ENCODE measurements at regions not wholly inside any gene's neighbourhood (a gene's known extent, or its start where the extent isn't known, plus 50 kb on each side); places are given as distances from the start of the nearest gene placed in this dataset.

DNA sequence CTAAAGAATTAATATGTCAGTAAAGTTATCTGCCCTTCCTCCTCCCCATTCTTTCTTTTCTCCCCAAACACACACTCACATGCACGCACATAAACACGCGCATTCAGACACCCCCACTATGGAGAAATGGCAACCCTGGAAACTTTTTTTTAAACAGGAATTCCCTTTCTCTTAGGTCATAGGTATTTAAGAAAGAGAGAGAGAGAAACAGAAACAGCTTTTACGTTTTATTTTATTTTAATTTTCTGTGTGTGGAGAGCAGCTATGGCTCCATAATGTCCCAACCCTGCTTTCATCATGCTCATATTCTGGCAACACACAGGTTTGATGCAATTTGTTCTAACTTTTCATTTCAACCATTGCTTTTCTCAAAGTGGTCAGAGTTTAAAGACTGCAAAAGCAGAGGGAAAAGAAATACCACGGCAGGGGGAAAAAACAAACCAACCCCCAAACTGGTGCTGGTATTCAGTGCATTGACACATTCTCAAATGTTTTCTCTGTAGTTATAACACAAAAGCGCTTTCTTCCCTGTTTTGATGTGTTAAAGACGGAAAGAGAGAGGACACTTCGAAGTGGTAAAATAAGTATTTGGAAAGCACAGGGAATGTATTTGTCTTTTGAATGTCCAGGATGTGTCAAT is 126.0 kb upstream of the TMEM161B start:
- Histone ChIP-seq H3K27ac (ENCODE audit: low read depth, low read length) (no peak overlapping the region), H3K4me3 (ENCODE audit: low read depth in 1 of 2, low read length in 2 of 2) (no peak overlapping the region), H3K4me1 (ENCODE audit: insufficient read depth, low read length) (peaks cover 8% of the 10 kb centered on the region), H3K27me3 (ENCODE audit: control insufficient read depth in 1 of 2, insufficient read depth in 2 of 2, low read length in 2 of 2) (no peaks in the 10 kb centered on the region), H3K9me3 (ENCODE audit: low read length) (no peaks in the 10 kb centered on the region), H3K9ac (ENCODE audit: low read length) (no peak overlapping the region), H3K36me3 (ENCODE audit: insufficient read depth, low read length) (no peaks in the 10 kb centered on the region)

DNA sequence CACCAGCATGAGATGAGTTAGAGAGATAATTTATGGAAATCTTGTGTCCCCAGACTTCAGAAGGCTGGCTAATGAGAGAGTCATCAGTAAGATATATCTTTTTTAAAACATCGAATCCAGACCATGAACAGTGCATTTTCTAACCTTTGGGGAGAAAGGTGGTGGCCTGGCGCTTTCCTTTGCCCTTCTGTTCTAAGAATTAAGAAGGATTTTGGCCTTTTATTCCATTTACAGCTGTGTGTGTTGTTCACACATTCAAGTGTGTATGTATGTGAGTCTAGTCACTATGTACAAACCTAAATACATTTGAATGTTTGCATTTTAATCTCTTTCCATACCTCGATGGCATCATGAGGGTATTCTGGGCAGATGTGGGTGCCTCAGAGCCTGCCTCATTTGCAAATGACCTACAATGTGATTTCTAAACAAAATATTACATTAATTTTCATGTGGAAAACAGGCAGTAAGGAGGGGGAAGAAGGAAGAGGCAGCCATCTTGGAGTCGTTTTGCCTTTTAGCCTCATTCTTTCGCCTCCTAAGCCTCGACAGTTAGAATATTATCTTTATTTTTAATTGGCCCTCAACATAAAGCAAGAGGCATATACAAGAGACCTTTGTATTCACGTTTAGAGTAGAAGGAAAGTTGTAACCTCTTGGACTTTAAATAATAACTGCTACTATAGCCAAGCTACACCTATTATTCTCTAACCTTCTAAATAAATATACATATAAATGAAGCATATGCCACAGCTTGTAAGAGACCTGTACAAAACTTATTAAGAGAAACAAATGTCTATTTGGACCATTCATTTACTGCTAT is 125.3 kb upstream of the TMEM161B start:
- Histone ChIP-seq H3K4me3 (ENCODE audit: low read depth in 1 of 2, low read length in 2 of 2) (no peak overlapping the region), H3K9ac (ENCODE audit: low read length) (no peak overlapping the region), H3K27ac (ENCODE audit: low read depth, low read length) (no peak overlapping the region)

DNA sequence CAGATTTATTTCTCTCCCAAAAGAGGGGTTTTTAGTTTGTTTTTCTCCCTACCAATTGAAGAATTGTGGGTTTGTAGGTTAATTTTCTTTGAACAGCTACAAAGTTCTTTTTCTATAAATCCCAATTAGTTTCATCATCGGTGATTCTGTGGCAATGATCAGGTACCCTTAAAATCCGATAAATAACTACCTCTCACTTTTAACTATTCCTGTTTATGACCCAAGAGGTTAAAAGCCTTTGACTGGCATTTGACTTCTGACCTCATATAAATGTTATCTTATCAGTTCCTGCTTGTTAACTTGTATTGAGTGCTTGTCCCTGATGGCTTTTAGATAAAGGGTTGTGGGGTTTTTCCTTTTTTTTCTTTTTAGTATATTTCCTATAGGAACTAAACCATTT is 124.4 kb upstream of the TMEM161B start:
- Histone ChIP-seq H3K4me3 (ENCODE audit: low read depth in 1 of 2, low read length in 2 of 2) (no peak overlapping the region), H3K9ac (ENCODE audit: low read length) (no peak overlapping the region), H3K9me3 (ENCODE audit: low read length) (no peaks in the 10 kb centered on the region), H3K27ac (ENCODE audit: low read depth, low read length) (no peak overlapping the region), H3K4me1 (ENCODE audit: insufficient read depth, low read length) (peaks cover 8% of the 10 kb centered on the region), H3K27me3 (ENCODE audit: control insufficient read depth in 1 of 2, insufficient read depth in 2 of 2, low read length in 2 of 2) (no peaks in the 10 kb centered on the region), H3K36me3 (ENCODE audit: insufficient read depth, low read length) (no peaks in the 10 kb centered on the region)

More for the DNA sequence above, 125.3 kb upstream of the TMEM161B start:
- Histone ChIP-seq H3K27me3 (ENCODE audit: control insufficient read depth in 1 of 2, insufficient read depth in 2 of 2, low read length in 2 of 2) (no peaks in the 10 kb centered on the region), H3K4me1 (ENCODE audit: insufficient read depth, low read length) (peaks cover 8% of the 10 kb centered on the region), H3K36me3 (ENCODE audit: insufficient read depth, low read length) (no peaks in the 10 kb centered on the region), H3K9me3 (ENCODE audit: low read length) (no peaks in the 10 kb centered on the region)

DNA sequence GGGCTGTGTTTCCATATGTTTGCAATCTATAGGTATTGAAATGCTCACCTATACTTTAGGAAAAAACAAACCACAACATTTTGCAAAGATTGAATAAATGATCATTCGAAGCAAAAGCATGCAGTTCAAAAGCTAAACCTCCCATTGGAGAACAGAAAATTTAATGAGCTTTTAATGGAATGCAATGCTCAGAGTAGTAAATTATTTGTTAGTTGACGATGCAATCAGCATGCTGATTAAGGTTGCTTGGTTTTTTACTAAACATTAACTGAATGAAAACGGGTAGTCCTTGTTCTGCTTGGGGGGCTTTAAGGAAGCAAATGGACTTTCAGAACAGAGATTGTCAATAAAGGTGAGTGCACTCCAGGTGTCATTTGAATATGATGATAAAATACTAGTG is 123.3 kb upstream of the TMEM161B start:
- H3K4me1 ChIP-seq (ENCODE audit: insufficient read depth, low read length) = peaks cover 5% of the 10 kb centered on the region
- H3K4me3 ChIP-seq (ENCODE audit: low read depth in 1 of 2, low read length in 2 of 2) = no peak overlapping the region
- H3K27ac ChIP-seq (ENCODE audit: low read depth, low read length) = no peak overlapping the region
- no peaks in the 10 kb centered on the region for H3K36me3 ChIP-seq (ENCODE audit: insufficient read depth, low read length)
- no peak overlapping the region for H3K9ac ChIP-seq (ENCODE audit: low read length)
- H3K9me3 ChIP-seq (ENCODE audit: low read length) = no peaks in the 10 kb centered on the region
- no peaks in the 10 kb centered on the region for H3K27me3 ChIP-seq (ENCODE audit: control insufficient read depth in 1 of 2, insufficient read depth in 2 of 2, low read length in 2 of 2)

DNA sequence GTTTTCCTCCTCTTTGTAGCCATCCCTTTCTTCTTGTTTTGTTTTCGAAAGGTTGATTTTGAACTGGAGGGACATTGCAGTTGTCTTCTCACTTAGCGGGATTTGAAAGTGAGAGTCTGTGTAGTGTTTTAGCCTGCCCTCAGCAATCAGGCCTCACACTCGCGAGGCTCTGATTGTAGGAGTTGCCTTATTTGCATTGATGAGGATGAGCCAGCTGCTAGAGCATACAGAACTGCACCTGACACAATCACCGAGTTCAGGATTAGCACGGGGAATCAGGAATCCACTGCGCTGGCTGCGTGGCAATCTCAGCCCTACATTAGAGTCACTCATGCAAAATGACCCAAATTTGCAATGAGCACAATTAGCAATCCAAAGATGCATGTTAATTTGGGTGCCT is 122.5 kb upstream of the TMEM161B start:
- Histone ChIP-seq H3K9ac (ENCODE audit: low read length) (no peak overlapping the region), H3K36me3 (ENCODE audit: insufficient read depth, low read length) (no peaks in the 10 kb centered on the region), H3K27ac (ENCODE audit: low read depth, low read length) (no peak overlapping the region), H3K9me3 (ENCODE audit: low read length) (no peaks in the 10 kb centered on the region), H3K27me3 (ENCODE audit: control insufficient read depth in 1 of 2, insufficient read depth in 2 of 2, low read length in 2 of 2) (no peaks in the 10 kb centered on the region), H3K4me1 (ENCODE audit: insufficient read depth, low read length) (no peaks in the 10 kb centered on the region), H3K4me3 (ENCODE audit: low read depth in 1 of 2, low read length in 2 of 2) (no peak overlapping the region)

DNA sequence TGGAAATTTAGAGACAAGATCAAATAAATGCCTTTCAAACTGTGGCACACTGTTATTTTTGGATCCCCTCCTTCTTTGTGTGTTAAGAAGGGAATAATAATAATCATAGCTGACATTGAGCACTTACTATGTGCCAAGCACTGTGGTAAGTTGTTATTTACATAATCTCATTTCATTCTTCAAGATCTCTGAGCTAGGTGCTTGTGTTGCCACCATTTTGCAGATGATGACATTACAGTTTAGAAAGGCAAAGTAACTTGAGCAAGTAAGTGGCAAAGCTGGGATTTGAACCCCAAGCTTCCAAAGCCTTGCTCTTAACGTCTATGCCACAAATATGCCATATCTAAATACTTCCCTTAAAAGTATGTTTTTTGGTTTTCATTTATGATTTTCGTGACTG is 121.8 kb upstream of the TMEM161B start:
- H3K4me3 ChIP-seq (ENCODE audit: low read depth in 1 of 2, low read length in 2 of 2) = no peak overlapping the region
- H3K36me3 ChIP-seq (ENCODE audit: insufficient read depth, low read length) = no peaks in the 10 kb centered on the region
- H3K27me3 ChIP-seq (ENCODE audit: control insufficient read depth in 1 of 2, insufficient read depth in 2 of 2, low read length in 2 of 2) = no peaks in the 10 kb centered on the region
- H3K27ac ChIP-seq (ENCODE audit: low read depth, low read length) = no peak overlapping the region
- no peaks in the 10 kb centered on the region for H3K4me1 ChIP-seq (ENCODE audit: insufficient read depth, low read length)
- H3K9me3 ChIP-seq (ENCODE audit: low read length) = no peaks in the 10 kb centered on the region
- no peak overlapping the region for H3K9ac ChIP-seq (ENCODE audit: low read length)

DNA sequence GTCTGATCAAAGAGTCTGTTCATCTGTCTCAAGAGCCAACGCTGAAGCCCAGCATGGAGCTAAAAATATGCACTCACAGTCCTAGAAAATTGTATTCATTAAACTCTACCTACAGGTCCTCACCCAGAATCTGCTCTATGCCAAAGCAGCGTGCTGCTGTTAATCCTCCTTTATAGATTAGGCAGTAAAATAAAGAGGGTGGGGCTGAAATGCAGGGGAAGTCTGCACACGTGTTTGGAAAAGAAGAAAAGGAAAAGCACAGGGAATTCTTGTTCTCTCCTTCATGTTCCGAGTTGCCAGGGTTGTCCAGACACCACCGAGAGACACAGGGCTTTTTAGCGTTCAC is 121.4 kb upstream of the TMEM161B start:
- no peaks in the 10 kb centered on the region for H3K36me3 ChIP-seq (ENCODE audit: insufficient read depth, low read length)
- H3K27ac ChIP-seq (ENCODE audit: low read depth, low read length) = no peak overlapping the region
- H3K4me3 ChIP-seq (ENCODE audit: low read depth in 1 of 2, low read length in 2 of 2) = no peak overlapping the region
- no peaks in the 10 kb centered on the region for H3K27me3 ChIP-seq (ENCODE audit: control insufficient read depth in 1 of 2, insufficient read depth in 2 of 2, low read length in 2 of 2)
- H3K9ac ChIP-seq (ENCODE audit: low read length) = no peak overlapping the region
- no peaks in the 10 kb centered on the region for H3K4me1 ChIP-seq (ENCODE audit: insufficient read depth, low read length)
- H3K9me3 ChIP-seq (ENCODE audit: low read length) = no peaks in the 10 kb centered on the region

DNA sequence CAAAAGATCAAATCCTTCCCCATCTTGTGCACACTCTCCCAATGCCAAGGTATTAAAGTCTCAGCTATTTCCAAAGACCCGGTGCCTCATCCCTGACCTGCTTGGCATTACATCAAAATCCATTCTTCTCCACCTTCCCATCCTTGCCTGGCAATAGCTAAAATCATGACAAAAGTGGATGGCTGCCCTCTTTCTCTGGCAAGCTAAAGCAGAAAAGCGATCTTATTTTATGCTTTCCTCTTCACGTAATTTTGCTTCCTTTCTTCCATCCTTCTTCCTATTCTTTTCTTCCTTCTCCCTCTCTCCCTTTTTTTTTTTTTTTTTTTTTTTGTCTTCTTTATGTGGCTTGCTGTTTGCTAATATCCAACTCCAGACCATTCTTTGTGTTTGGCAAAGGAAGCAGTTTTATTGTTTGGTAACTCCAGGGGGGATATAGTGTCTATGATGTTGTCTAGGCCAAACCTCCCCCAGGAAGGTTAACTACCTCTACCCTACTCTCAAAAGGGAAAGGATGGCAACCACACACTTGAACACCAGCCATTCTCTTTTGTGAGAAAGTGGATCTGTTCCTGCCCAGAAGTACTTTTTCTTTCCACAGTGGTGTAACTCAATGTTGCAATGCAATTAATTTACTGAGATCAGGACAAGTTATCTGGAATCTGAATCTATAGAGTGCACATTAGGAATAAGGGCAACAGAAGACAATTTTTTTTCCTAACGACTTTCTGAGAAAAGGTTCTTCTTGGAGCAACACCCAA is 120.9 kb upstream of the TMEM161B start:
- Histone ChIP-seq H3K27me3 (ENCODE audit: control insufficient read depth in 1 of 2, insufficient read depth in 2 of 2, low read length in 2 of 2) (no peaks in the 10 kb centered on the region), H3K9me3 (ENCODE audit: low read length) (no peaks in the 10 kb centered on the region), H3K4me3 (ENCODE audit: low read depth in 1 of 2, low read length in 2 of 2) (no peak overlapping the region), H3K36me3 (ENCODE audit: insufficient read depth, low read length) (no peaks in the 10 kb centered on the region), H3K9ac (ENCODE audit: low read length) (no peak overlapping the region), H3K4me1 (ENCODE audit: insufficient read depth, low read length) (no peaks in the 10 kb centered on the region), H3K27ac (ENCODE audit: low read depth, low read length) (no peak overlapping the region)

DNA sequence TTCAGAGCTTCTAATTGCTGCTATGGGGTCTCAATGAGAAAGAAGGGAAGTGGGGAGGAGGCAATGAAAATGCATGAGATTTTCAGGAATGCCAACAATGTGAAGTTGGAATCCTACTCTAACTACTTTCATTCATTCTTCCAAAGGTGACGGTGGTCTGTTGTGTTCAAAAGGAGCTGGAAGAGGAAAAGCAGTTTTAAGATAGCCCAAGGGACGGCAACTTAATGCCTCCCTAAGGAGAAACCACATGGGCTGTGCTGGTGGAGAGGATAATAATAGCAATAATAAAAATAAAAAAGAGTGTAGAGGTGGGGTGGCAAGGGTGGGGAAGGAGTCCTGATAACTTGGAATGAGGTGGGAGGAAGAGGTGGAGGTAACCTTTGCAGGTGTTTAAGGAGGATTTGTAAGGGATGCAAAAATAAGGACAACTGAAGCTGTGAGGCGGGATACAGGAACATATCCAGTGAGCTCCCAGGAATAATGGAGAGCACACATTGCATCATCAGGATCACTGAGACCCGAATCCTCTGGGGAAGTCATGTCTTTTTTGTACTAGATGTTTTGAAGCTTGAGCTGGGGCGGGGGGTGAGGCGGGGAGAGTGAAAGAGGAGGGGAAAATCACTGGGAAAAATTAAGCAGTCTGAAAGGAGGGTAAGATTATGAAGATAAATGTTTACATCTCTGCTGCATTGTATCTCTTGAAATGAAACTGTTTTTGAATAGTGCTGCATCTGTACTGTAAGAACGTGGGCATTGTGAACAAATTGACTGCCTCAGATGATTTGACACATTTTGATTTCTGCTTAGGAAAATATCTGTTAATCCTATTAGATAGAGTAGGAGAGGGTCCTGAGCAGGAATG is 120.1 kb upstream of the TMEM161B start:
- H3K4me3 ChIP-seq (ENCODE audit: low read depth in 1 of 2, low read length in 2 of 2) = no peak overlapping the region
- H3K36me3 ChIP-seq (ENCODE audit: insufficient read depth, low read length) = no peaks in the 10 kb centered on the region
- H3K9ac ChIP-seq (ENCODE audit: low read length) = no peak overlapping the region
- no peaks in the 10 kb centered on the region for H3K4me1 ChIP-seq (ENCODE audit: insufficient read depth, low read length)
- no peaks in the 10 kb centered on the region for H3K27me3 ChIP-seq (ENCODE audit: control insufficient read depth in 1 of 2, insufficient read depth in 2 of 2, low read length in 2 of 2)
- no peaks in the 10 kb centered on the region for H3K9me3 ChIP-seq (ENCODE audit: low read length)
- no peak overlapping the region for H3K27ac ChIP-seq (ENCODE audit: low read depth, low read length)

DNA sequence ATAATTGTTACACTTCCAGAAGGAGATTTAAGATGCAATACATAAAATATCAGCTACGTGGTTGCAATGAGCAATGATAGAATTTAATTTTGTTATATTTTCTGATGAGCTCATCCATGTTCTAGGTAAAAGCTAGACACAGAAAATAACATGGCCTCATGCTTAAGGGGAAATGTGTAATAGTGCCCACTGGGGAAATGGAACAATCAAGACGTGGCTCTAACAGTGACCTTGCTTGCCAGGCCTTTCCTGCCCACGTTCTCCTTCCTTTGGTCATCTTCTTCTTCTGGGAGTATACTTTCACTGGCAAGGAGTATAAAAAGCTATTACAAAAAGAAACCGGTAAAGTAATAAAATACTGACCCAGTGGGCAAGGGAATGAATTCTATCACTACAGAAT is 116.2 kb upstream of the TMEM161B start:
- Histone ChIP-seq H3K36me3 (ENCODE audit: insufficient read depth, low read length) (no peaks in the 10 kb centered on the region), H3K27me3 (ENCODE audit: control insufficient read depth in 1 of 2, insufficient read depth in 2 of 2, low read length in 2 of 2) (no peaks in the 10 kb centered on the region), H3K9me3 (ENCODE audit: low read length) (no peaks in the 10 kb centered on the region), H3K4me1 (ENCODE audit: insufficient read depth, low read length) (no peaks in the 10 kb centered on the region), H3K27ac (ENCODE audit: low read depth, low read length) (no peak overlapping the region), H3K9ac (ENCODE audit: low read length) (no peak overlapping the region), H3K4me3 (ENCODE audit: low read depth in 1 of 2, low read length in 2 of 2) (no peak overlapping the region)

DNA sequence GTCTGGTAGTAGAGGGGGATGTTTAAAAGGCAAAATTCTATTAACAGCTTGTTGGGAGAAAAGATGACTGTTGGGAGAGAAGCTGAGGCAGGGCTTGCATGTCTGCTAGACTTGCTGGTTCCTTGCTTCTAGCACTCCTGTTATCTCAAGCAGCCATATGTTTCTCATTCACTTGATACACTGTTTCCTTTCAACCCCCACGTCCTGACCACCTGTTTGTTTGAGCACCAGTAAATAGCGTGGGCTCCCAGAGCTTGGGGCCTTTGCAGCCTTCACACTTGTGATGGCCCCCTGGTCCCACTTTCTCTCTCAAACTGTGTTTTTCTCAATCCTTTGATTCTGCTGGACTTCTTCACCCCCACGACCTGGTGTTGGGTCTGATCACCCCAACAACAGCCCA is 111.7 kb upstream of the TMEM161B start:
- Histone ChIP-seq H3K9ac (ENCODE audit: low read length) (no peak overlapping the region), H3K9me3 (ENCODE audit: low read length) (no peaks in the 10 kb centered on the region), H3K27ac (ENCODE audit: low read depth, low read length) (no peak overlapping the region), H3K36me3 (ENCODE audit: insufficient read depth, low read length) (no peaks in the 10 kb centered on the region), H3K27me3 (ENCODE audit: control insufficient read depth in 1 of 2, insufficient read depth in 2 of 2, low read length in 2 of 2) (no peaks in the 10 kb centered on the region), H3K4me3 (ENCODE audit: low read depth in 1 of 2, low read length in 2 of 2) (no peak overlapping the region), H3K4me1 (ENCODE audit: insufficient read depth, low read length) (no peaks in the 10 kb centered on the region)
